WERI-Rb-1 (cell line): ENCODE measurements at regions not wholly inside any gene's neighbourhood (a gene's known extent, or its start where the extent isn't known, plus 50 kb on each side); places are given as distances from the start of the nearest gene placed in this dataset.

Experiments
- DNase-seq: peaks from one replicate; pipeline ENCODE4 v3.0.0-alpha.2; 2020
- H3K27ac ChIP-seq: fragments of 250-450 bp; sonication (Bioruptor Pico); 2 replicates; pipeline ENCODE4 v1.5.1; 2020; ENCODE audit warnings: mild to moderate bottlenecking, moderate library complexity
- H3K27me3 ChIP-seq: fragments of 250-450 bp; sonication (Bioruptor Pico); 2 replicates; pipeline ENCODE4 v1.5.1; 2021; ENCODE audit warnings: mild to moderate bottlenecking, low read depth, moderate library complexity; ENCODE audit not compliant: insufficient read depth, severe bottlenecking
- H3K36me3 ChIP-seq: fragments of 250-450 bp; sonication (Bioruptor Pico); 2 replicates; pipeline ENCODE4 v1.5.1; 2020; ENCODE audit warnings: mild to moderate bottlenecking, moderate library complexity
- H3K4me3 ChIP-seq: 2 replicates; pipeline ENCODE4 v1.5.1; 2011; ENCODE audit warnings: low read depth, mild to moderate bottlenecking, control low read depth, low read length
- H3K9me3 ChIP-seq: fragments of 250-450 bp; sonication (Bioruptor Pico); 2 replicates; pipeline ENCODE4 v1.5.1; 2021; ENCODE audit warnings: mild to moderate bottlenecking, moderate library complexity; ENCODE audit not compliant: severe bottlenecking
- TF ChIP-seq, protein P1 (sequence below): IDR thresholded peaks from 2 replicates; pipeline ENCODE4 v1.5.1; 2011; ENCODE audit warnings: low read depth, mild to moderate bottlenecking, control low read depth, inconsistent platforms, low read length

DNA sequence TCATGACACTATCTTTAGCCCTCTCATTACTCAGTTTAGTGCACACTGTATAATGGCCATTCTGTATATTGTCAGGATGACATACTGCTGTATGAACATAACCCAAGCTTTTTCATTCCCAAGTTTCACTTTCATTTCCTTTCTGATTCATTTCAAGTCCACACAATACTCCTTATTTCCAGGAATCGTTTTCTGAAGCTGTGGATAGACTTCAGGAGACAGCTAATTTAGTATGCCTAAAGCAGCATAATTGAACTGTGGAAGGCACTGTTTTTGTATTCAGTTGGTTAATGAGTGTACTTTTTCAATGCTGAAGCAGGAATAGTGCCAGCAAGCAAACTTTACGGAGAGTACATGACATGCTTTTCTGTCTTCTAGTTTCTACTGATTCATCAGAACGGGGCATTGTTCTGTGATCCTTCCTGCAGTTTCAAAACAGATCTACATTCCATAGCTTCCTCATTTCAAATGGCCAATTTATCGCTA lies 578.5 kb upstream of the ZP4 start:
- TF ChIP-seq, protein P1, sequence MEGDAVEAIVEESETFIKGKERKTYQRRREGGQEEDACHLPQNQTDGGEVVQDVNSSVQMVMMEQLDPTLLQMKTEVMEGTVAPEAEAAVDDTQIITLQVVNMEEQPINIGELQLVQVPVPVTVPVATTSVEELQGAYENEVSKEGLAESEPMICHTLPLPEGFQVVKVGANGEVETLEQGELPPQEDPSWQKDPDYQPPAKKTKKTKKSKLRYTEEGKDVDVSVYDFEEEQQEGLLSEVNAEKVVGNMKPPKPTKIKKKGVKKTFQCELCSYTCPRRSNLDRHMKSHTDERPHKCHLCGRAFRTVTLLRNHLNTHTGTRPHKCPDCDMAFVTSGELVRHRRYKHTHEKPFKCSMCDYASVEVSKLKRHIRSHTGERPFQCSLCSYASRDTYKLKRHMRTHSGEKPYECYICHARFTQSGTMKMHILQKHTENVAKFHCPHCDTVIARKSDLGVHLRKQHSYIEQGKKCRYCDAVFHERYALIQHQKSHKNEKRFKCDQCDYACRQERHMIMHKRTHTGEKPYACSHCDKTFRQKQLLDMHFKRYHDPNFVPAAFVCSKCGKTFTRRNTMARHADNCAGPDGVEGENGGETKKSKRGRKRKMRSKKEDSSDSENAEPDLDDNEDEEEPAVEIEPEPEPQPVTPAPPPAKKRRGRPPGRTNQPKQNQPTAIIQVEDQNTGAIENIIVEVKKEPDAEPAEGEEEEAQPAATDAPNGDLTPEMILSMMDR: no peak
- DNase-seq: no peak
- no peak overlapping the region for H3K27ac ChIP-seq

DNA sequence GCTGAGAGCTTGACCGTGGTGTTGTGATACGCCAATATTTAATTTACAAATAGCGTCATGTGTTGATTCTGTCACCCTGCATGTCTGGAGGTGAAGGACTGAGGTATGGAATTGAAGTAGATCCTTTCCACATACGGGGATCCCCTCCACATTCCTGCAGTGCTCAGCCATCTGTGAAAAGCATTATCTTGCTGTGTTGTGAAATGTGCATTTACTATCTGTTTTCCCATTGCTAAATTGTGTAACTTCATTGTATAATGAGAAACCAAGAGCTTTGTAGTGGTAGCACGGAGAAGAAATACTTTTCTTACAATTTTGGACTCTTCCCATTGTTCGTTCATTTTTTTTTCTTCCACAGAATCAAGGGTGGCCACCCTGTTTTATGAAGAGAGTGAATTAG lies 577.3 kb upstream of the ZP4 start:
- no peak for DNase-seq
- no peaks in the 10 kb centered on the region for H3K9me3 ChIP-seq
- TF ChIP-seq, protein P1: no peak

More for the DNA sequence above, 578.5 kb upstream of the ZP4 start:
- Histone ChIP-seq H3K4me3 (no peak overlapping the region), H3K9me3 (no peaks in the 10 kb centered on the region), H3K27me3 (no peaks in the 10 kb centered on the region), H3K36me3 (no peaks in the 10 kb centered on the region)

DNA sequence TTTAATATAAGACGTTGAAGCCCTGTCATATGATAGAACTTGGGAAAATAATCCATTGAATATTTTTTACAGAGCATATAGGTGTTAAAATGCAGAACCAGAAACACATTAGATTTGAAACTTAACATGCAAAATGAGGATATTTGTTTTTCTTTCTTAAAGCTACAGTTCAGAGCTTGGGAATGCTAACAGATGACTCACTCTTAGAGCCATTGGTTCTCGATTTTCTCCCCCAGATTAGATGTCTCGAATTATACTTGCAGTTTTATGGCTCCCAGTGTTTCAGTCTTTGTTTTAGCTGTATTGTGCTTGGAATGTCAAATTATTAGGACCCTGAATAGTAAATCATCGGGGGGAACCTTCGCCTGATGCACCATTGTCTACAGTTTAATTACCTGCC lies 575.7 kb upstream of the ZP4 start:
- no peak for DNase-seq
- H3K9me3 ChIP-seq: no peaks in the 10 kb centered on the region

More for the DNA sequence above, 577.3 kb upstream of the ZP4 start:
- no peak overlapping the region for H3K27ac ChIP-seq
- H3K27me3 ChIP-seq: no peaks in the 10 kb centered on the region
- H3K4me3 ChIP-seq: no peak overlapping the region
- no peaks in the 10 kb centered on the region for H3K36me3 ChIP-seq

GRCh38 chr1:238465449-238465848 lies 574.7 kb upstream of the ZP4 start:
- H3K27me3 ChIP-seq: no peaks in the 10 kb centered on the region
- no peak for DNase-seq
- no peaks in the 10 kb centered on the region for H3K9me3 ChIP-seq

More for the DNA sequence above, 575.7 kb upstream of the ZP4 start:
- Histone ChIP-seq H3K27me3 (no peaks in the 10 kb centered on the region), H3K36me3 (no peaks in the 10 kb centered on the region), H3K27ac (no peak overlapping the region), H3K4me3 (no peak overlapping the region)
- TF ChIP-seq, protein P1: no peak

DNA sequence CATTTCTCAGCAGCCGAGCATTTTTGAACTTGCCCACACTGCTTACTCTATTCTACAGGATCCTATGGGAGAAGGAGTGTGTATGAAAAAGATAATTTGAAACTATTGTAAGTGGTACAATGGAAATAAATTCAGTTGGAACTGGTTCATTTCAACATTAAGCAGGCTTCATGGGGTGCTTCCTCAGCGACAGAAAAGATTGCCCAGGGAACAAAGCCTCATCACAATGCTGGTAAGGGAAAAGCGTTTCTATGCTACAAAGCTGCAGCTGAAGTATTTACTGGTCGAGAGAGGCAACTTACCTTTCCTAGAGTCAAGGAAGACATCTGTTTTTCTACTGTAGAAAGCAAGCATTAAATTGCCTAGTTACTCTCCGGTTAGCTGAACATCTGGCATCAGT lies 568.2 kb upstream of the ZP4 start:
- TF ChIP-seq, protein P1: no peak
- Histone ChIP-seq H3K9me3 (no peaks in the 10 kb centered on the region), H3K27me3 (no peaks in the 10 kb centered on the region), H3K27ac (no peak overlapping the region), H3K4me3 (no peak overlapping the region), H3K36me3 (no peaks in the 10 kb centered on the region)
- no peak for DNase-seq

More at GRCh38 chr1:238465449-238465848, 574.7 kb upstream of the ZP4 start:
- no peak overlapping the region for H3K4me3 ChIP-seq
- H3K36me3 ChIP-seq: no peaks in the 10 kb centered on the region
- H3K27ac ChIP-seq: no peak overlapping the region
- TF ChIP-seq, protein P1: no peak

- H3K9me3 ChIP-seq: no peaks in the 10 kb centered on the region
- TF ChIP-seq, protein P1: no peak
- DNase-seq: no peak
- H3K27ac ChIP-seq: no peak overlapping the region
- H3K27me3 ChIP-seq: no peaks in the 10 kb centered on the region
- H3K4me3 ChIP-seq: no peak overlapping the region
- H3K36me3 ChIP-seq: no peaks in the 10 kb centered on the region
Observed at GRCh38 chr1:238457610-238458009, 566.9 kb upstream of the ZP4 start.
